GM21367 (cell line): ENCODE measurements at regions not wholly inside any gene's neighbourhood (a gene's known extent, or its start where the extent isn't known, plus 50 kb on each side); places are given as distances from the start of the nearest gene placed in this dataset.
"Not testable (repeated sequence)": the region's sequence is repeated elsewhere in the genome, so short reads cannot be mapped to it uniquely, and the experiment has no call there.

Experiments
- ATAC-seq: cut with Tn5 transposase; IDR thresholded peaks from one replicate; pipeline ENCODE4 v1.9.1; 2021; ENCODE audit not compliant: unreplicated experiment

- no peak for ATAC-seq
Observed at GRCh38 chr6:144474290-144474689, 189.2 kb downstream of the UTRN start.

GRCh38 chr6:144474904-144475303, 189.8 kb downstream of the UTRN start:
- no peak for ATAC-seq

- no peak for ATAC-seq
Observed at GRCh38 chr6:144475411-144475810, 190.3 kb downstream of the UTRN start.

- no peak for ATAC-seq
Observed at GRCh38 chr6:144476286-144476685, 191.2 kb downstream of the UTRN start.

GRCh38 chr6:144477396-144477795, 192.3 kb downstream of the UTRN start:
- no peak for ATAC-seq

GRCh38 chr6:144477856-144478255, 192.7 kb downstream of the UTRN start:
- no peak for ATAC-seq

GRCh38 chr6:144478483-144478882, 193.3 kb downstream of the UTRN start:
- ATAC-seq, result no peak

GRCh38 chr6:144479991-144480390, 194.9 kb downstream of the UTRN start:
- ATAC-seq, result no peak

- no peak for ATAC-seq
Observed at GRCh38 chr6:144480473-144480872, 195.3 kb downstream of the UTRN start.

- ATAC-seq, result no peak
Observed at GRCh38 chr6:144481527-144481926, 196.4 kb downstream of the UTRN start.

- peak; percentile 82 for ATAC-seq
Observed at GRCh38 chr6:144482142-144482541, 197.0 kb downstream of the UTRN start.

GRCh38 chr6:144485531-144485930, 200.4 kb downstream of the UTRN start:
- ATAC-seq, result no peak

GRCh38 chr6:144488590-144488989, 203.5 kb downstream of the UTRN start:
- ATAC-seq, result no peak

GRCh38 chr6:144493035-144493910, 208.1 kb downstream of the UTRN start:
- no peak for ATAC-seq

- ATAC-seq, result not testable (repeated sequence)
Observed at GRCh38 chr6:144495076-144495475, 209.9 kb downstream of the UTRN start.

- no peak for ATAC-seq
Observed at GRCh38 chr6:144497650-144498049, 212.5 kb downstream of the UTRN start.

GRCh38 chr6:144500892-144501291, 215.8 kb downstream of the UTRN start:
- no peak for ATAC-seq

GRCh38 chr6:144505214-144505613, 220.1 kb downstream of the UTRN start:
- ATAC-seq, result not testable (repeated sequence)

GRCh38 chr6:144506051-144506450, 220.9 kb downstream of the UTRN start:
- not testable (repeated sequence) for ATAC-seq

GRCh38 chr6:144507772-144508312, 222.7 kb downstream of the UTRN start:
- not testable (repeated sequence) for ATAC-seq

- ATAC-seq, result no peak
Observed at GRCh38 chr6:144510859-144511258, 225.7 kb downstream of the UTRN start.

- no peak for ATAC-seq
Observed at GRCh38 chr6:144515761-144516160, 230.6 kb downstream of the UTRN start.
